ENCODE measurements at regions not wholly inside any gene's neighbourhood (a gene's known extent, or its start where the extent isn't known, plus 50 kb on each side); places are given as distances from the start of the nearest gene placed in this dataset.

DNA sequence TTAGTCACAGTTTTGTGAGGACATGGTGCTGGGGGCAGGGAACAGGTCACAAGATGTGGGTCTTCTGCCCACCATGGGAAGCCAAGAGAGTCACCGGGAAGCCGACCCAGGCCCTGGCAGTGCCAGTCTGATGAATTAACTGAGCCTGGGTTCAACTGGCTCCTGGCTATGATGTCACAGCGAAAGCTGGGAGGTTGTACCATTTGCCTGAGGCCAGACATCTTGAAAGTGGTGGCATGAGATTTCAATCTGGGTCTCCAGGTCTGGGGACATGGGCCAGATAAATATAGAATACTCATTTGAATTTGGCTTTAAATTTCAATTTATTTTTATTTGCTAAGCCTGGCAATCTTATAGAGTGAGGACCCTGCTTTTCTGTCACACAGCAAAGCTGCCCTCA lies 280.9 kb downstream of the NSG2 start:
- H3K36me3 ChIP-seq: no peaks in the 10 kb centered on the region
- no peak for DNase-seq
- peaks cover 43% of the 10 kb centered on the region for H3K27me3 ChIP-seq (ENCODE audit: insufficient read depth, low read depth, severe bottlenecking)
- no peak for TF ChIP-seq CTCF (IDR thresholded peaks at IDR 0.05; ENCODE audit: low read depth, low read length)
- H3K9me3 ChIP-seq (ENCODE audit: severe bottlenecking): peaks cover 5% of the 10 kb centered on the region
- no peak overlapping the region for H3K4me3 ChIP-seq (ENCODE audit: low read depth, low read length)
- H3K27ac ChIP-seq: no peak overlapping the region

- peaks cover 5% of the 10 kb centered on the region for H3K9me3 ChIP-seq (ENCODE audit: severe bottlenecking)
- H3K27ac ChIP-seq: no peak overlapping the region
- peak; percentile 72 for DNase-seq
- TF ChIP-seq CTCF (IDR thresholded peaks at IDR 0.05; ENCODE audit: low read depth, low read length): peak; percentile 67
- H3K4me3 ChIP-seq (ENCODE audit: low read depth, low read length): no peak overlapping the region
- peaks cover 37% of the 10 kb centered on the region for H3K27me3 ChIP-seq (ENCODE audit: insufficient read depth, low read depth, severe bottlenecking)
- no peaks in the 10 kb centered on the region for H3K36me3 ChIP-seq
Observed at GRCh38 chr5:174327317-174327864, 281.9 kb downstream of the NSG2 start.

GRCh38 chr5:174327896-174328295 lies 282.4 kb downstream of the NSG2 start:
- peaks cover 5% of the 10 kb centered on the region for H3K9me3 ChIP-seq (ENCODE audit: severe bottlenecking)
- no peak for TF ChIP-seq CTCF (IDR thresholded peaks at IDR 0.05; ENCODE audit: low read depth, low read length)
- H3K27ac ChIP-seq: no peak overlapping the region
- H3K27me3 ChIP-seq (ENCODE audit: insufficient read depth, low read depth, severe bottlenecking): peaks cover 33% of the 10 kb centered on the region
- no peak for DNase-seq
- H3K36me3 ChIP-seq: no peaks in the 10 kb centered on the region
- H3K4me3 ChIP-seq (ENCODE audit: low read depth, low read length): no peak overlapping the region

GRCh38 chr5:174328631-174329299 lies 283.3 kb downstream of the NSG2 start:
- no peak for DNase-seq
- Histone ChIP-seq H3K4me3 (ENCODE audit: low read depth, low read length) (no peak overlapping the region), H3K36me3 (no peaks in the 10 kb centered on the region), H3K9me3 (ENCODE audit: severe bottlenecking) (peaks cover 5% of the 10 kb centered on the region), H3K27me3 (ENCODE audit: insufficient read depth, low read depth, severe bottlenecking) (peaks cover 29% of the 10 kb centered on the region), H3K27ac (no peak overlapping the region)
- TF ChIP-seq CTCF (IDR thresholded peaks at IDR 0.05; ENCODE audit: low read depth, low read length): no peak

DNA sequence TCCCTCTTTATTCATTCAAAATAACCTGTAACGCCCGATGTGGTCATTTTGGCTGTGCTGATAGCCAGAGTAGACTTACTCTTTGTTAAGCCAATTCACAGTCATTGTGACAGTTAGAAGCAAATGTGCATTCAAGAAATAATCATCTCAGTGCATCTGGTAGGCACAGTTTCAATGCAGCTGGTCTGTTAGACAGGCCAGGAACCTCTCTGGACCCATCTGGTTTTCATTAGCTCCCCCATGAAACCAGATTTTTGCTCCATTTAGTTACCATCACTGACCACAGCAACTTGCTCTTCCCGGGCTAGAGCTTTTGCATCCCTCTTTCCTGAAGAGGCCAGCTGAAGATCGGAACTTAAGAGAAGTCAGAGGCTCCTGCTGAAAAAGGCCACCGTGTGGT lies 284.2 kb downstream of the NSG2 start:
- Histone ChIP-seq H3K27me3 (ENCODE audit: insufficient read depth, low read depth, severe bottlenecking) (peaks cover 20% of the 10 kb centered on the region), H3K36me3 (no peaks in the 10 kb centered on the region), H3K4me3 (ENCODE audit: low read depth, low read length) (no peak overlapping the region), H3K9me3 (ENCODE audit: severe bottlenecking) (peaks cover 5% of the 10 kb centered on the region), H3K27ac (no peak overlapping the region)
- TF ChIP-seq CTCF (IDR thresholded peaks at IDR 0.05; ENCODE audit: low read depth, low read length): no peak
- no peak for DNase-seq
